Mesendoderm (in vitro differentiated cells): ENCODE measurements at regions not wholly inside any gene's neighbourhood (a gene's known extent, or its start where the extent isn't known, plus 50 kb on each side); places are given as distances from the start of the nearest gene placed in this dataset.

Source experiments
- DNase-seq: peaks from one replicate; pipeline ENCODE4 v3.0.0; 2013
- H2AK5ac ChIP-seq: 2 replicates; pipeline ENCODE4 v1.6.1; 2013; ENCODE audit warnings: low read length, inconsistent platforms
- H2BK120ac ChIP-seq: 2 replicates; pipeline ENCODE4 v1.6.1; 2013; ENCODE audit warnings: low read depth, mild to moderate bottlenecking, low read length, moderate library complexity, mixed read lengths
- H2BK15ac ChIP-seq: replicated peaks from 2 replicates; pipeline ENCODE4 v1.6.1; 2013; ENCODE audit warnings: low read depth, mild to moderate bottlenecking, moderate library complexity
- H2BK5ac ChIP-seq: 2 replicates; pipeline ENCODE4 v1.6.1; 2013; ENCODE audit warnings: low read length, inconsistent platforms
- H3K18ac ChIP-seq: 2 replicates; pipeline ENCODE4 v1.6.1; 2013; ENCODE audit warnings: mild to moderate bottlenecking, low read length, mixed read lengths
- H3K23ac ChIP-seq: one replicate; pipeline ENCODE4 v1.6.1; 2013; ENCODE audit warnings: low read length
- H3K27ac ChIP-seq: 2 replicates; pipeline ENCODE4 v1.5.1; 2013; ENCODE audit warnings: low read depth, mild to moderate bottlenecking, inconsistent platforms, low read length, moderate library complexity
- H3K27me3 ChIP-seq: 2 replicates; pipeline ENCODE4 v1.6.1; 2013; ENCODE audit warnings: low read length, control low read depth, mild to moderate bottlenecking, inconsistent platforms; ENCODE audit not compliant: insufficient read depth, poor library complexity
- H3K36me3 ChIP-seq: 2 replicates; pipeline ENCODE4 v1.6.1; 2013; ENCODE audit warnings: low read length, inconsistent platforms; ENCODE audit not compliant: control insufficient read depth, insufficient read depth
- H3K4ac ChIP-seq: one replicate; pipeline ENCODE4 v1.6.1; 2013; ENCODE audit warnings: low read depth, mild to moderate bottlenecking, low read length, moderate library complexity
- H3K4me1 ChIP-seq: 2 replicates; pipeline ENCODE4 v1.6.1; 2013; ENCODE audit warnings: low read depth, low read length, inconsistent platforms; ENCODE audit not compliant: control insufficient read depth
- H3K4me2 ChIP-seq: 2 replicates; pipeline ENCODE4 v1.6.1; 2013; ENCODE audit warnings: low read length
- H3K4me3 ChIP-seq: 2 replicates; pipeline ENCODE4 v1.5.1; 2013; ENCODE audit warnings: mild to moderate bottlenecking, low read length
- H3K56ac ChIP-seq: one replicate; pipeline ENCODE4 v1.6.1; 2013; ENCODE audit warnings: low read length
- H3K79me1 ChIP-seq: 2 replicates; pipeline ENCODE4 v1.6.1; 2013; ENCODE audit warnings: low read length, inconsistent platforms
- H3K79me2 ChIP-seq: 2 replicates; pipeline ENCODE4 v1.6.1; 2013; ENCODE audit warnings: mild to moderate bottlenecking, low read length; ENCODE audit not compliant: control insufficient read depth, insufficient read depth
- H3K9ac ChIP-seq: 2 replicates; pipeline ENCODE4 v1.6.1; 2013; ENCODE audit warnings: low read length, inconsistent platforms
- H4K5ac ChIP-seq: one replicate; pipeline ENCODE4 v1.6.1; 2013; ENCODE audit warnings: low read length
- H4K8ac ChIP-seq: one replicate; pipeline ENCODE4 v1.6.1; 2013; ENCODE audit warnings: low read depth, mild to moderate bottlenecking, control low read depth, low read length, moderate library complexity
- WGBS: extraction: QIAGEN DNeasy Blood & Tissue Kit; methylation state at CpG from one replicate; pipeline ENCODE4 v1.1.7; 2013; ENCODE audit warnings: low lambda C conversion rate, missing lambda C conversion rate; ENCODE audit not compliant: insufficient coverage; ENCODE audit errors: extremely low coverage; 5-methylcytosine and 5-hydroxymethylcytosine counted together

DNA sequence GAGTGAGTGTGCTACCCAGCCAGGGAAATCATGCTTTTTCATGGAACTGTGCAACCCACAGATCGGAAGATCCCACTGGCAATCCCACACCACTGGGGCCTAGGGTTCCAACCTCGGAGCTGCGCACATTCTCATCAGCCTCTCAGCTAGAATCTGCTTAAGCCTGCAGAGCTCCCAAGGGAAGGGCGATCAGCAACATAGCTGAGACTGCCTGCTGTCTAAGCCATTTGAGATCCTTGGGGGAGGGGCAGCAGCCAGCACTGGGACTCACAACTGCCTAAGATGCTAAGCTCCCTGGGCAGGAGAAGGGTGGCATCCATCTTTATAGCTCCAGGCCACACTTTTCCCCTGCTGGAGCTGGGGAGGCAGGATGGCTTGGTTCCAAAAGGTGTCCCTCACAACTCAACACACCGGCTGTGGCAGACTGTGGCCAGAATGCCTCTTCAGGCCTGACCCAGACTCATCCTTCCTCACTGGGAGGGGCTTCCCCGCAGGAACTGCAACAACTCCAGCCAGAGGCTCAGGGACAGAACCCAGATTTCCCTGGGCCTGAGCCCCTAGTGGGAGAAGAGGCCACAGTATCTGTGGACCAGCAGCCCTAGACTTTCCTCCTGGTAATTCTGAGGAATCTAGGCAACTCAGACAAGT lies 1133.3 kb upstream of the PIK3C3 start:
- H3K56ac ChIP-seq = no peak overlapping the region

DNA sequence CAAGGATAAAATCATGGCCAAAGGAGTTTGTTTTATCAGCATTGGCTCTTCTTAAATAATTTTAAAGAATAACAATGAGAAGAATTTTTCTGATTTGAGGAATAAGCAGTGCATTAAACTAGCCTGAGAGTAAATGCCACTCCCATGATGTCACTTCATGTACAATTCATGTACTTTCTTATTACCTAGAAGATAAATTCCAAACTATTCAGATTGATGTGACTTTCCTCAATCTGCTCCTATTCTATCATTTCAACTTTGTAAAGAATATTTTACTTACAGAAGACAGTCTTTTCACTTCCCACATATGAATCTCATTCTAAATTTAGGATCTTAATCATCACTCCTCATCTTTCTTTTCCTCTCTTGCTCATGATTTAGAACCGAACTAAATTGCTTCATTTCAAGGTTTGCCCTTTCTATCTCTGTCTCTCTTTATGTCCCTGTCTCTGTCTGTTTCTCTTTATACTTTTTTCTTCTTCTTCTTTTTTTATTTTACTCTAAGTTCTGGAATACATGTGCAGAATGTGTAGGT lies 1142.0 kb upstream of the PIK3C3 start:
- no peak overlapping the region for H3K4me2 ChIP-seq
- no peak for DNase-seq
- no CpG with 5 or more reads among the region's 1 CpG for WGBS
- no peak overlapping the region for H3K56ac ChIP-seq
- H2BK15ac ChIP-seq = no peak overlapping the region
- H4K8ac ChIP-seq = no peak overlapping the region
- no peak overlapping the region for H2AK5ac ChIP-seq
- H3K9ac ChIP-seq = no peak overlapping the region
- no peak overlapping the region for H3K27ac ChIP-seq
- no peaks in the 10 kb centered on the region for H3K36me3 ChIP-seq
- no peak overlapping the region for H2BK120ac ChIP-seq
- no peak overlapping the region for H3K4me3 ChIP-seq
- H3K18ac ChIP-seq = no peak overlapping the region
- no peaks in the 10 kb centered on the region for H3K79me2 ChIP-seq
- H4K5ac ChIP-seq = no peak overlapping the region
- H3K4me1 ChIP-seq = no peaks in the 10 kb centered on the region
- H3K23ac ChIP-seq = no peak overlapping the region
- H3K79me1 ChIP-seq = no peaks in the 10 kb centered on the region
- no peak overlapping the region for H2BK5ac ChIP-seq
- H3K4ac ChIP-seq = no peak overlapping the region
- H3K27me3 ChIP-seq = no peaks in the 10 kb centered on the region

More for the DNA sequence above, 1133.3 kb upstream of the PIK3C3 start:
- H4K8ac ChIP-seq = no peak overlapping the region
- no peak overlapping the region for H2AK5ac ChIP-seq
- no peak overlapping the region for H3K4me2 ChIP-seq
- no peaks in the 10 kb centered on the region for H3K79me2 ChIP-seq
- no peak overlapping the region for H3K4ac ChIP-seq
- WGBS = no CpG with 5 or more reads among the region's 6 CpGs
- no peak overlapping the region for H3K4me3 ChIP-seq
- no peak overlapping the region for H2BK15ac ChIP-seq
- H2BK5ac ChIP-seq = no peak overlapping the region
- no peak overlapping the region for H3K9ac ChIP-seq
- no peaks in the 10 kb centered on the region for H3K27me3 ChIP-seq
- no peak overlapping the region for H4K5ac ChIP-seq
- no peaks in the 10 kb centered on the region for H3K79me1 ChIP-seq
- no peaks in the 10 kb centered on the region for H3K4me1 ChIP-seq
- H3K18ac ChIP-seq = no peak overlapping the region
- H2BK120ac ChIP-seq = no peak overlapping the region
- DNase-seq = peak; percentile 4
- no peak overlapping the region for H3K27ac ChIP-seq
- no peak overlapping the region for H3K23ac ChIP-seq
- H3K36me3 ChIP-seq = no peaks in the 10 kb centered on the region

DNA sequence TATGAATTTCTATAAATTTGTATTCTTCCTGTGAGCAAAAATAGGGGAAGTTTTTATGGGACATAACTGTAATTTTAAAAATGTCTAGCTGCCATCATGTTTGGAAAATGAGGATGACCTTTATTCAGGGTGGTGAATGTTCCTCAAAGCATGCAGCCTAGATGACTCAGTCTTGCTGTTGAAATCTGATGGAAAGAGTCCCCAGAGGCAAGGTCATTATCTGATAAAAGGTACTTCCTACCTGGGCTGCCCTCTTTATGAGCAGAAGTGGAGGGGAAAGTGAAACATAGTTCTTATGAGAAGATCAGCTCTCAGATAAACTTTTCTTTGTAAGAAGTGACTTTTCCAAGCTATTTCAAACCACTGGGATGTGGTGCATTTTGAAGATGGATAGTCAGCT lies 1144.7 kb upstream of the PIK3C3 start:
- H2BK5ac ChIP-seq = no peak overlapping the region
- no peaks in the 10 kb centered on the region for H3K36me3 ChIP-seq
- H3K27me3 ChIP-seq = no peaks in the 10 kb centered on the region
- no peak overlapping the region for H3K23ac ChIP-seq
- no peak overlapping the region for H3K4me2 ChIP-seq
- H3K27ac ChIP-seq = no peak overlapping the region
- no peak overlapping the region for H3K18ac ChIP-seq
- no peaks in the 10 kb centered on the region for H3K4me1 ChIP-seq
- no peak overlapping the region for H2BK120ac ChIP-seq
- no peak overlapping the region for H2AK5ac ChIP-seq
- H3K4me3 ChIP-seq = no peak overlapping the region
- H3K9ac ChIP-seq = no peak overlapping the region
- H3K79me2 ChIP-seq = no peaks in the 10 kb centered on the region
- no peak overlapping the region for H4K5ac ChIP-seq
- H3K79me1 ChIP-seq = no peaks in the 10 kb centered on the region
- no peak overlapping the region for H4K8ac ChIP-seq
- DNase-seq = peak; percentile 73
- no peak overlapping the region for H3K4ac ChIP-seq
- H2BK15ac ChIP-seq = no peak overlapping the region
- no peak overlapping the region for H3K56ac ChIP-seq

DNA sequence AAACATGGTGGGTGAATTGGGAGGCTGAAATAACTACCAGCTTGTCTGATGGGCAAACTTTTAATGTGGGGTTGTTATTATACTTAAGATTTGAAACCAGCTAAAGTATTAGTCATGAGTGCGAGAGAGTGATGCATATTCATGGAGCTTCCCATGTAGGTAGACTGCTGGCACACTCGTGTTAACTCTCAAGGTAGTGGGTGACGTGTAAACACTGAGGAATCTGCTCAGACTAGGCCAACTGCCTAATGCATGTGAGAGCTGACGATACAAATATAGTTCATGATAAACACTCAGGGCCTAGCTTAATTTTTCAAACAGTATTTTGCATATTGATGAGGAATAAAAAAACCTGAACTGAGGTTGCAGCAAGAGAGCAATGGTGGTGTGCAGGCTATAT lies 1165.7 kb upstream of the PIK3C3 start:
- WGBS = no CpG with 5 or more reads among the region's 4 CpGs
- Histone ChIP-seq H2BK5ac (no peak overlapping the region), H3K4me3 (no peak overlapping the region), H3K4me1 (no peaks in the 10 kb centered on the region), H3K27me3 (no peaks in the 10 kb centered on the region), H3K4me2 (no peak overlapping the region), H4K8ac (no peak overlapping the region), H2BK120ac (no peak overlapping the region), H3K4ac (no peak overlapping the region), H2BK15ac (no peak overlapping the region), H3K36me3 (no peaks in the 10 kb centered on the region), H3K79me2 (no peaks in the 10 kb centered on the region), H3K79me1 (no peaks in the 10 kb centered on the region), H3K9ac (no peak overlapping the region), H3K27ac (no peak overlapping the region), H2AK5ac (no peak overlapping the region), H3K56ac (no peak overlapping the region), H3K18ac (no peak overlapping the region), H3K23ac (no peak overlapping the region), H4K5ac (no peak overlapping the region)
- no peak for DNase-seq

DNA sequence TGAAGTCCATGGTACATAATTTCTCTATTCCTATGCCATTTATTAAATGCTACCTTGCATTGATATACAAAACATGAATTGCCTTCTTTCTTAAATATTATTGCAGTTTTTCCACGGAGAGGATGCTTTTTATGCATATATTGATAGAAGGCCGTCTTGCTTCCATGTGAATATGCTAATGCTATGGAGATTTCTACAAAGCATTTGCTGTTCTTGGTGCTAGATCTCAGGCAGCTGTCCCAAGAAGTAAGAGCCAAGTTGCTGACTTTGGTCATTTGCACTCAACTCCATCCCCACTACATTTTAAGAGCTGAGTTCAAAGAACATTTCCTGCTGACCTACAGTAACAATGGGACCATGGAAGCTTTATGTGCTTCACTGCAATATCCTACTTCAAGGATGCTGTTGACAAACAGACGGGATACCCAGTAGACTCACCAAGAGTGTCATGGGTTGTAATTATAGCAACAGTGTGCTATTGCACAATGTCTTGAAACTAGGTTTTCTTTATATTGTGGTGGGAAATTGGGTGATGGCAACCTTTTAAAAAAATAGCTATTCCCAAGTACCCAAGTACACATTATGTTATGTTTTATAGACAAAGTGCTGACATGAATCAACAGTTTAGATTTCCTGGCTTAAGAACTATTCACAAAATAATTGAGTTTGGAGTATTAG lies 1172.4 kb upstream of the PIK3C3 start:
- Histone ChIP-seq H3K27me3 (no peaks in the 10 kb centered on the region), H3K36me3 (no peaks in the 10 kb centered on the region), H3K4me3 (no peak overlapping the region), H2BK15ac (no peak overlapping the region), H3K79me1 (no peaks in the 10 kb centered on the region), H3K4me1 (no peaks in the 10 kb centered on the region), H4K8ac (no peak overlapping the region), H2BK120ac (no peak overlapping the region), H2AK5ac (no peak overlapping the region), H3K56ac (no peak overlapping the region), H3K4me2 (no peak overlapping the region), H3K9ac (no peak overlapping the region), H3K27ac (no peak overlapping the region), H3K4ac (no peak overlapping the region), H2BK5ac (no peak overlapping the region), H3K23ac (no peak overlapping the region), H3K18ac (no peak overlapping the region), H3K79me2 (no peaks in the 10 kb centered on the region), H4K5ac (no peak overlapping the region)
- WGBS = no CpG with 5 or more reads among the region's 3 CpGs
- DNase-seq = no peak
